H1 (cell line): ENCODE measurements at regions not wholly inside any gene's neighbourhood (a gene's known extent, or its start where the extent isn't known, plus 50 kb on each side); places are given as distances from the start of the nearest gene placed in this dataset.

Source experiments
- EZH2 ChIP-seq: fragments of 200-600 bp; sonication (generic); IDR thresholded peaks from 2 replicates; pipeline ENCODE4 v1.7.1; 2012; ENCODE audit warnings: low read depth, mild to moderate bottlenecking, moderate library complexity, low read length, inconsistent platforms; ENCODE audit not compliant: severe bottlenecking
- SUZ12 ChIP-seq: fragments of 200-600 bp; sonication (generic); IDR thresholded peaks from 2 replicates; pipeline ENCODE4 v1.6.1; 2012; ENCODE audit warnings: mild to moderate bottlenecking, inconsistent platforms, low read length, moderate library complexity, mixed read lengths
- ZNF274 ChIP-seq: IDR thresholded peaks from 2 replicates; pipeline ENCODE4 v1.7.0; 2012; ENCODE audit warnings: low read length, borderline replicate concordance; ENCODE audit errors: extremely low read depth
- TF ChIP-seq, protein P1 (sequence below), 3 experiments: IDR thresholded peaks; 1 replicate in 2 of 3; 2 replicates in 1 of 3; pipeline versions ENCODE4 v1.5.1 to v1.6.1; 2011; ENCODE audit warnings: low read length in 3 of 3, mild to moderate bottlenecking in 3 of 3, inconsistent platforms in 2 of 3, low read depth in 1 of 3, moderate library complexity in 1 of 3; ENCODE audit not compliant: insufficient read depth in 1 of 3; ENCODE audit errors: control extremely low read depth in 1 of 3
- TF ChIP-seq, protein P2 (sequence below): IDR thresholded peaks from 2 replicates; pipeline ENCODE4 v1.6.1; 2012; ENCODE audit warnings: inconsistent platforms

DNA sequence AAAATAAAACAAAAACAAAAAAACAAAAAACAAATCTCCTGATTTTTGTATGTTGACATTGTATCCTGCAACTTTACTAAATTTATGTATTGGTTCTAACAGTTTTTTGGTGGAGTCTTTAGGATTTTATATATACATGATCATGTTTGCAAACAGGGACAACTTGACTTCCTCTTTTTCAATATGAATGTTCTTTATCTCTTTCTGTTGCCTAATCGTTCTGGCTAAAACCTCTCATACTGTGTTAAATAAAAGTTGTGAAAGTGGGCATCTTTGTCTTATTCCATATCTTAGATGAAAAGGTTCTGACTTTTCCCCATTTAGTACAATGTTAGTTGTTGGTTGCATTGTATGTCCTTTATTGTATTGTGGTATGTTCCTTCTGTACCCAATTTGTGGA lies 261.7 kb upstream of the NOX3 start:
- TF ChIP-seq, protein P1, sequence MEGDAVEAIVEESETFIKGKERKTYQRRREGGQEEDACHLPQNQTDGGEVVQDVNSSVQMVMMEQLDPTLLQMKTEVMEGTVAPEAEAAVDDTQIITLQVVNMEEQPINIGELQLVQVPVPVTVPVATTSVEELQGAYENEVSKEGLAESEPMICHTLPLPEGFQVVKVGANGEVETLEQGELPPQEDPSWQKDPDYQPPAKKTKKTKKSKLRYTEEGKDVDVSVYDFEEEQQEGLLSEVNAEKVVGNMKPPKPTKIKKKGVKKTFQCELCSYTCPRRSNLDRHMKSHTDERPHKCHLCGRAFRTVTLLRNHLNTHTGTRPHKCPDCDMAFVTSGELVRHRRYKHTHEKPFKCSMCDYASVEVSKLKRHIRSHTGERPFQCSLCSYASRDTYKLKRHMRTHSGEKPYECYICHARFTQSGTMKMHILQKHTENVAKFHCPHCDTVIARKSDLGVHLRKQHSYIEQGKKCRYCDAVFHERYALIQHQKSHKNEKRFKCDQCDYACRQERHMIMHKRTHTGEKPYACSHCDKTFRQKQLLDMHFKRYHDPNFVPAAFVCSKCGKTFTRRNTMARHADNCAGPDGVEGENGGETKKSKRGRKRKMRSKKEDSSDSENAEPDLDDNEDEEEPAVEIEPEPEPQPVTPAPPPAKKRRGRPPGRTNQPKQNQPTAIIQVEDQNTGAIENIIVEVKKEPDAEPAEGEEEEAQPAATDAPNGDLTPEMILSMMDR (IDR thresholded peaks at IDR 0.05; ENCODE audit: control extremely low read depth in 1 of 3, insufficient read depth in 1 of 3, low read depth in 1 of 3, low read length in 3 of 3): no peak
- TF ChIP-seq, protein P2, sequence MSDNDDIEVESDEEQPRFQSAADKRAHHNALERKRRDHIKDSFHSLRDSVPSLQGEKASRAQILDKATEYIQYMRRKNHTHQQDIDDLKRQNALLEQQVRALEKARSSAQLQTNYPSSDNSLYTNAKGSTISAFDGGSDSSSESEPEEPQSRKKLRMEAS: no peak
- TF ChIP-seq ZNF274 (no peak), EZH2 (no peak), SUZ12 (no peak)
